Gastrocnemius medialis (tissue), 4 donors: ENCODE measurements at regions not wholly inside any gene's neighbourhood (a gene's known extent, or its start where the extent isn't known, plus 50 kb on each side); places are given as distances from the start of the nearest gene placed in this dataset.

Source experiments
- POLR2A ChIP-seq, 2 donors: fragments of 450-650 bp; IDR thresholded peaks; one replicate each; pipeline ENCODE4 v1.6.1; 2017; ENCODE audit warnings: antibody characterized with exemption in 2 of 2, mild to moderate bottlenecking in 2 of 2, moderate library complexity in 2 of 2
- TF ChIP-seq, protein P1 (sequence below), 5 experiments: fragments of 450-650 bp in 3 of 5; fragments of 200-600 bp in 2 of 5; sonication (generic) in 2 of 5; IDR thresholded peaks in 4 of 5; conservative IDR thresholded peaks in 1 of 5; 1 replicate in 4 of 5; 2 replicates in 1 of 5; pipeline ENCODE4 v1.5.1; 2016 to 2019; ENCODE audit warnings: antibody characterized with exemption in 5 of 5, mild to moderate bottlenecking in 3 of 5, moderate library complexity in 3 of 5

DNA sequence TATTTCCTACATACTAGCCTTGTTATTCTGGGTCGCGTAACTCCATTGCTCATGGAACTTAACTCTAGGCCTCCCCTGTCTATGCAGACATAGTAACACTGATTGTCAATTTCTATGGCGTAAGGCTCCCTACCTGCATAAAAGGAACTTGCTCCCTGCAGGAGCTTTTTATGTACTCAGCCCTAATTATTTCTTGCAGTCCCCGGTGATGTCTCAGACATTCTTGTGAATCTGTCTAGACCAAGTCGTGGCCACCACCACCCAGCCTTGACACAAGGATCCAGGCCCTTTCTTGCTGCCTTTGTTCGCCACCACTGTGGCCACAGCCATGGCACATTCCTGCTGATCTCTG lies 189.5 kb upstream of the CTAGE1 start:
- TF ChIP-seq, protein P1, sequence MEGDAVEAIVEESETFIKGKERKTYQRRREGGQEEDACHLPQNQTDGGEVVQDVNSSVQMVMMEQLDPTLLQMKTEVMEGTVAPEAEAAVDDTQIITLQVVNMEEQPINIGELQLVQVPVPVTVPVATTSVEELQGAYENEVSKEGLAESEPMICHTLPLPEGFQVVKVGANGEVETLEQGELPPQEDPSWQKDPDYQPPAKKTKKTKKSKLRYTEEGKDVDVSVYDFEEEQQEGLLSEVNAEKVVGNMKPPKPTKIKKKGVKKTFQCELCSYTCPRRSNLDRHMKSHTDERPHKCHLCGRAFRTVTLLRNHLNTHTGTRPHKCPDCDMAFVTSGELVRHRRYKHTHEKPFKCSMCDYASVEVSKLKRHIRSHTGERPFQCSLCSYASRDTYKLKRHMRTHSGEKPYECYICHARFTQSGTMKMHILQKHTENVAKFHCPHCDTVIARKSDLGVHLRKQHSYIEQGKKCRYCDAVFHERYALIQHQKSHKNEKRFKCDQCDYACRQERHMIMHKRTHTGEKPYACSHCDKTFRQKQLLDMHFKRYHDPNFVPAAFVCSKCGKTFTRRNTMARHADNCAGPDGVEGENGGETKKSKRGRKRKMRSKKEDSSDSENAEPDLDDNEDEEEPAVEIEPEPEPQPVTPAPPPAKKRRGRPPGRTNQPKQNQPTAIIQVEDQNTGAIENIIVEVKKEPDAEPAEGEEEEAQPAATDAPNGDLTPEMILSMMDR (IDR thresholded peaks at IDR 0.05 in 4 of 5, conservative IDR thresholded peaks at IDR 0.05 in 1 of 5), result no peak
- TF ChIP-seq POLR2A (IDR thresholded peaks at IDR 0.05), result no peak
